GM10266 (cell line): ENCODE measurements at regions not wholly inside any gene's neighbourhood (a gene's known extent, or its start where the extent isn't known, plus 50 kb on each side); places are given as distances from the start of the nearest gene placed in this dataset.
"Not testable (repeated sequence)": the region's sequence is repeated elsewhere in the genome, so short reads cannot be mapped to it uniquely, and the experiment has no call there.

ENCODE experiments used
- DNase-seq: peaks from one replicate; pipeline ENCODE4 v3.0.0; 2012; ENCODE audit errors: extremely low spot score
- TF ChIP-seq, protein P1 (sequence below): IDR thresholded peaks from 2 replicates; pipeline ENCODE4 v1.5.1; 2012; ENCODE audit warnings: mild to moderate bottlenecking, low read depth; ENCODE audit not compliant: control insufficient read depth, insufficient read depth; ENCODE audit errors: missing control alignments

DNA sequence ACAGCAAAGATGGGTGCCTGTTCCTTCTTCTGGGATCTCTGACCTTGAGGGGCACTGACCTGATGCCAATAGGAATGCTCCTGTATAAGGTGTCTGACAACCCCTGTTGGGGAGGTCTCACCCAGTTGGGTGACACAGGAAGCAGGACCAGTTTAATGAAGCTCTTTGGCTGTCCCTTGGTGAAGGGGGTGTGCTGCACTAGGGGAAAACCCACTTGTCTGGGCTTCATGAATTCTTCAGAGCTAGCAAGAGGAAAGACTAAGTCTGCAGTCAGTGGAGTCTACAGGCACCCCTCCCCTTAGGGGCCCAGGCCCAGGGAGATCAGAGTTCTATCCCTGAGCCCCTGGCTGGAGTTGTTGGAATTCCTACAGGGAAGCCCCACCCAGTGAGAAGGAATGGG, 550.8 kb upstream of the CHAC2 start:
- TF ChIP-seq, protein P1, sequence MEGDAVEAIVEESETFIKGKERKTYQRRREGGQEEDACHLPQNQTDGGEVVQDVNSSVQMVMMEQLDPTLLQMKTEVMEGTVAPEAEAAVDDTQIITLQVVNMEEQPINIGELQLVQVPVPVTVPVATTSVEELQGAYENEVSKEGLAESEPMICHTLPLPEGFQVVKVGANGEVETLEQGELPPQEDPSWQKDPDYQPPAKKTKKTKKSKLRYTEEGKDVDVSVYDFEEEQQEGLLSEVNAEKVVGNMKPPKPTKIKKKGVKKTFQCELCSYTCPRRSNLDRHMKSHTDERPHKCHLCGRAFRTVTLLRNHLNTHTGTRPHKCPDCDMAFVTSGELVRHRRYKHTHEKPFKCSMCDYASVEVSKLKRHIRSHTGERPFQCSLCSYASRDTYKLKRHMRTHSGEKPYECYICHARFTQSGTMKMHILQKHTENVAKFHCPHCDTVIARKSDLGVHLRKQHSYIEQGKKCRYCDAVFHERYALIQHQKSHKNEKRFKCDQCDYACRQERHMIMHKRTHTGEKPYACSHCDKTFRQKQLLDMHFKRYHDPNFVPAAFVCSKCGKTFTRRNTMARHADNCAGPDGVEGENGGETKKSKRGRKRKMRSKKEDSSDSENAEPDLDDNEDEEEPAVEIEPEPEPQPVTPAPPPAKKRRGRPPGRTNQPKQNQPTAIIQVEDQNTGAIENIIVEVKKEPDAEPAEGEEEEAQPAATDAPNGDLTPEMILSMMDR, result no peak
- no peak for DNase-seq

DNA sequence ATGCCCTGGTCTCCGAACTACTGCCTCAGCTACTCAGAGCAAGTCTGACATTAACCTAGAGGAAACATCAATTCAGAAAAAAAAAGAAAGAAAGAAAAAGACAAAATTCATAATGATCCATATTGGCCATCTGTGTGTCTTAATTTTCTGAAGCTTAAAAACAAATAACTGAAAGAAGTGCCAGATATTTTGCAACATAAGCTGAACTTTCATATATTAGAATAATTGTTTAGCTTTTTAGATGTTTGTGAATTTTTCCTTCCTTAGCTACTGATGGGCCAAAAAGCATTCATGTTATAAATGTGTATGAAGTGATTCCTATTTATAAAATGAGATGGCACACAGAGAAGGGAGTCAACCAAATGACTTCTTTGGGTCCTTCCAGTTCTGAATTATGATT, 555.0 kb upstream of the CHAC2 start:
- TF ChIP-seq, protein P1, result no peak
- no peak for DNase-seq

DNA sequence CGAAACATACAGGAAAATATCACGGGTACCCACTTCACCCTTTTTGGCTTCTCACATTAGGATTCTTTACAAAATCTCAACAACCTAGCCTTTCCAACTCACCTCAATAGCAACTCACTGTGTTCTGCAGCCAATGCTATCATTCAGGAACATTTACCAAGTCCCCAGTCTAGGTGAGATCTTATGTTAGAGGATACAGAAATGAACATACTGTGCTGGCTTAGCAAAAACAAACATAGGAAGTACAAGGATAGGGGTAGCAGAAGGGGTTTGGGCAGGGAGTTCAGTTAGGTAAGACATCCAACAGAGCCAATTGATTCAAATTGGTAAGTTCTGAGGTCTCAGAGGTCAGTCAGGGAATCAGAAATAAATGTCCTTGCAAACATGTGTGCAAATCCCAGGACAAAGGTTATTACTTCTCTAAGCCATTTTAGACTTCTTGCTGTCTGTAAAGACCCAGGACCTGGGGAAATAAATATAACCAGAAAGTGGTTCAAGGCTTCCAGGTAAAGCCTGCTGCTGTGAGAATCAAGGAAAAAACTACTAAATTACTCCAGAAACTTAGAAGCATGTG, 556.3 kb upstream of the CHAC2 start:
- no peak for DNase-seq
- TF ChIP-seq, protein P1, result no peak

DNA sequence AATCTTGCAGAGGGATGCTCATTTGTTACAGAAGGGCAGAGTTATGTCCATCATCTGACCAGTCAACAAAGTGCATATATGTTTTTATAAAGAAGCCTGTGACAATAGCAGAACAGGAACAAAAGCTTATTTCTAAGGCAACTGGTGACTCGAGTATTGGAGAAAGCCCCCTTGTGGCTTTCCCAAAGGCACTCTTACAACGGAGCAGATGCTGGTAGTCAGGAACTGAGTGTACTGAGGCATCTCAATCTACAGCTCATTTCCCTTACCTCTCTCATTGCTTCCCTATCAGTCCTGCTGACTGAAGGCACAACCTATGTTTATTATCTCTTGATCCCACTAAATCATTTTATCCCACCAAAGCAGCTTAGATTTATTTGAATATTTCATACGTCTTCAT, 557.1 kb upstream of the CHAC2 start:
- TF ChIP-seq, protein P1, result no peak
- no peak for DNase-seq

DNA sequence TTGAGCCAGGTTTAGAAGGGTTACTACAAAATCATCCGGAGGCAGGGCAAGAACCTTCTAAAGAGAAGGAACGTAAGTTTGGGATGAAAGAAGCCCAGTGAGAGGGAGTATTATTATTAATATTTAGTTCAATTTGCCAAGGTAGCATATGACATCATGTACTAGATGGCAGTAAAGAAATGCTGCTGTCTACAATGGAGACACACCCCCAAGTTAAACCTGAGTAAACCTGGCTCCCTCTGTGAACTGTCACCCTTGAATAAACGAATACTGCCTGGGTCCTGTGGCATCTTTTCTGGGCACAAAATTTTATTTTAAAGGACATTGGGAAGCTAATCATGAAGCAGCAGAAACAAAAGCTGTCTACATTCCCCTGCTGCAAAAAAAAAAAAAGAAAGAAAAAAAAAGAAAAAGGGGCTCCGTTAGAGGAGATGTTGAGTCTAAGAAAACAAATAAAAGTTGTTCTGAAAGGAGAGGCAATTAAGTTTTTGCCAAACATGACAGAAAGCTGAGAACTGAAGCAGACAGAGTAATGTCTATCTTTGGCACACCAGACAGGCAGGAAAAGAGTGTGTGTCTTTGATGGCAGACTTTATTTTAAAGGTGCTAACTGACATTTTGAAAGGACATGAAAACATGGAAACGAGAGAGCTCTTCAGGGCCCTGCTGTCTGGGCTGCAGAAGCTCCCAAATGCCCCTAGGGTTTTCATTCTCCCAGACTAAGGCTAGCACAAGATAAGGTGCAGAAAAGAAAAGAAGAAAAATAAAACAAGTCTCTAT, 557.7 kb upstream of the CHAC2 start:
- TF ChIP-seq, protein P1, result no peak
- DNase-seq, result no peak

DNA sequence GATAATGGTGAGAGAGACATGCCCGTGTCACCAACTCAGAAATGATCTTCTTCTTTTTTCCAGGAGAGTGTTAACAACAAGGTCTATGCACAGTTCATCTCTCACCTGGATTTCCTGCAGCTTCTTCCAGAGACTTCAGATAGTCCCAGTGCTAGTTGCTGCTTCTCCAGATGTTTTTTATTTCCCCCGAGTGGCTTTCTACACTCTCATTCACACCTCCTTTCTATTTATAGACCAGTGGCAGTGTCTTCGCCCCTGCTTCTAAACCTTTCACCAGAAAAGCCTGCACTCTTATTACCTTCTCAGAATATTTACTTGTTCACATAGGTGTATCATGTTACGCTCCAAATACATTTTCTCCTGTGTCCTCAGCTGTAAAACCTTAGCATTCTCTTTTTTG, 558.8 kb upstream of the CHAC2 start:
- no peak for DNase-seq
- TF ChIP-seq, protein P1, result no peak

DNA sequence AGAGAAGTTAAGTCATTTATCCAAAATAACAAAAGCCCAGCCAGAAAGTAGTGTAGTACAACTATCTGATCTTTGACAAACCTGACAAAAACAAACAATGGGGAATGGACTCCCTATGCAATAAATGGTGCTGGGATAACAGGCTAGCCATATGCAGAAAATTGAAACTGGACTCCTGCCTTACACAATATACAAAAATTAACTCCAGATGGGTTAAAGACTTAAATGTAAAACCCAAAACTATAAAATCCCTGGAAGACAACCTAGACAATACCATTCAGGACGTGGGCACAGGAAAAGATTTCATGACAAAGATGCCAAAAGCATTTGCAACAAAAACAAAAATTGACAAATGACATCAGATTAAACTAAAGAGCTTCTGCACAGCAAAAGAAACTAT, 561.4 kb upstream of the CHAC2 start:
- not testable (repeated sequence) for DNase-seq
